ENCODE measurements at regions not wholly inside any gene's neighbourhood (a gene's known extent, or its start where the extent isn't known, plus 50 kb on each side); places are given as distances from the start of the nearest gene placed in this dataset.

GRCh38 chr11:15371533-15371932 is 256.8 kb downstream of the INSC start:
- H3K4me3 ChIP-seq (replicated peaks; ENCODE audit: low read depth, low read length), result no peak overlapping the region
- no peak for DNase-seq (ENCODE audit: low read depth)
- TF ChIP-seq CTCF (IDR thresholded peaks at IDR 0.05; ENCODE audit: low read length, missing control alignments), result no peak

- TF ChIP-seq CTCF (IDR thresholded peaks at IDR 0.05; ENCODE audit: low read length, missing control alignments), result no peak
- H3K4me3 ChIP-seq (replicated peaks; ENCODE audit: low read depth, low read length), result no peak overlapping the region
- DNase-seq (ENCODE audit: low read depth), result no peak
These were observed 259.7 kb downstream of the INSC start for GRCh38 chr11:15374418-15374817.

- DNase-seq (ENCODE audit: low read depth), result no peak
- no peak overlapping the region for H3K4me3 ChIP-seq (replicated peaks; ENCODE audit: low read depth, low read length)
- TF ChIP-seq CTCF (IDR thresholded peaks at IDR 0.05; ENCODE audit: low read length, missing control alignments), result no peak
These were observed 264.2 kb downstream of the INSC start for GRCh38 chr11:15378941-15379340.

GRCh38 chr11:15379483-15379882 is 264.8 kb downstream of the INSC start:
- H3K4me3 ChIP-seq (replicated peaks; ENCODE audit: low read depth, low read length), result no peak overlapping the region
- TF ChIP-seq CTCF (IDR thresholded peaks at IDR 0.05; ENCODE audit: low read length, missing control alignments), result no peak
- DNase-seq (ENCODE audit: low read depth), result no peak

GRCh38 chr11:15390857-15391256 is 276.1 kb downstream of the INSC start:
- TF ChIP-seq CTCF (IDR thresholded peaks at IDR 0.05; ENCODE audit: low read length, missing control alignments), result no peak
- H3K4me3 ChIP-seq (replicated peaks; ENCODE audit: low read depth, low read length), result no peak overlapping the region
- DNase-seq (ENCODE audit: low read depth), result no peak

GRCh38 chr11:15396778-15397177 is 282.1 kb downstream of the INSC start:
- TF ChIP-seq CTCF (IDR thresholded peaks at IDR 0.05; ENCODE audit: low read length, missing control alignments), result no peak
- H3K4me3 ChIP-seq (replicated peaks; ENCODE audit: low read depth, low read length), result no peak overlapping the region
- DNase-seq (ENCODE audit: low read depth), result no peak

GRCh38 chr11:15406851-15407351 is 292.2 kb downstream of the INSC start:
- TF ChIP-seq CTCF (IDR thresholded peaks at IDR 0.05; ENCODE audit: low read length, missing control alignments), result no peak
- no peak for DNase-seq (ENCODE audit: low read depth)
- H3K4me3 ChIP-seq (replicated peaks; ENCODE audit: low read depth, low read length), result no peak overlapping the region

Data from fibroblast of pulmonary artery (primary cell).